GM18868 (cell line): ENCODE measurements at regions not wholly inside any gene's neighbourhood (a gene's known extent, or its start where the extent isn't known, plus 50 kb on each side); places are given as distances from the start of the nearest gene placed in this dataset.

Experiments
- ATAC-seq: cut with Tn5 transposase; IDR thresholded peaks from one replicate; pipeline ENCODE4 v1.9.1; 2021; ENCODE audit warnings: mild to moderate bottlenecking, moderate library complexity; ENCODE audit not compliant: unreplicated experiment

DNA sequence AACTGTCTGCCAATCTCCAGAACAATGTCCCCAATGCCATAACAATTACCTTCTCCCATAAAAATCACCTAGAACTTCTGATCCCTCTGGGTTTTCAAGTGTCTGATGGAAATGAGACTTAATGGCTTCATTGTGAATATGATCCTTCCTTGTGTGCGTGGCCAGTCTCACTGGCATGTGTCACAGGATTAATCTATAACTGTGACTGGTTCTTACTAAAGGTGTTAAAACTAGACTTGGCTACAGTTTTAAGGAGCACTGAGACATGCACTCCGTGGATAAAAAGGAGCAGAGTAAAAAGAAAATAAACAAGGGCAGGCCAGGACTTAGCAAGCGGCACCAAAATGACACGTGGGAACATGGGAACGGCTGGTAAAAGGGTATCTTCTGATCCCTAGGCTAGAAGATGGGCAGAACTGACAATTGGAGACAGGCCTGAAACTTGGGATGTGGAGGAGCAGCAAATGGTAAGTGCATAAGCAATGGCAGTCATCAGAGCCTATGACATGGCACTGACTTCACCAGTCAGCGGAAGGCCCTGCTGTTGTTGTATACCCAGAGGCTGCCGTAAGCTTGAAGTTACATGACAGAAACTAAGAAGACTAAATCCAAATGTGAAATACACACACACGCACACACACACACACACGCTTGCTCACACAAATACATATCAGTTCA lies 256.6 kb upstream of the NOCT start:
- ATAC-seq, result no peak

DNA sequence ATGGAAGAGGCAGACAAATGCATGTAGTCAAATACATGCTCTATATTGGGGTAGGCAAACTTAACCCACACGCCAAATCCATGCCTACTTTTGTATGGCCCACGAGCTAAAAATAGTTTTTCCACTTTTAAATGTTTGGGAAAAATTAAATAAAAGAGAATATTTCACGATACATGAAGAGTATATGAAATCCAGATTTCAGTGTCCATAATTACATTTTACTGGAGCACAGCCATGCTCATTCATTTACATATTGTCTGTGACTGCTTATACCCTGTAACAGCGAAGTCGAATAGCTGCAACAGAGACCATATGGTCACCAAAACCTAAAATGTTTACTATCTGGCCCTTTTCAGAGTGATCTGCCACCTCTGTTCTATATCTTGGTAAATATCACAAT lies 257.4 kb upstream of the NOCT start:
- no peak for ATAC-seq

DNA sequence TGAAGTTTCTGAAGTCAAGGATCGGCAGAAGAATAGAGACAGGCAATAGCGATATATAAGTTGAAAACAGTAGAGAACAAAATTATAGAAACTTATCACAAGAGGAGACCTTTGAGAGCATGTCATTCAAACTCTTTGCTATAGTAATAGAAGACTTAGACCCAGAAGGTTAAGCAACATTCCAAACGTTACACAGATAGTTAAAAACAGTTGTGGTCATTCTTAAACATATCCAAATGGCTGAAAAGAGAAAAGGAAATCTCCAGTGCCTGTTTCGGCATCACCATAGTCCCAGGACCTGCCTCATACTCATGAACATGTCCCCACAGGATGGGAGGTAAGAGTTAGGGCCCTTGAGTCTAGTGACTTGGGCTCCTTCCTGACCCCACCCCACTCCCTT lies 258.1 kb upstream of the NOCT start:
- no peak for ATAC-seq

DNA sequence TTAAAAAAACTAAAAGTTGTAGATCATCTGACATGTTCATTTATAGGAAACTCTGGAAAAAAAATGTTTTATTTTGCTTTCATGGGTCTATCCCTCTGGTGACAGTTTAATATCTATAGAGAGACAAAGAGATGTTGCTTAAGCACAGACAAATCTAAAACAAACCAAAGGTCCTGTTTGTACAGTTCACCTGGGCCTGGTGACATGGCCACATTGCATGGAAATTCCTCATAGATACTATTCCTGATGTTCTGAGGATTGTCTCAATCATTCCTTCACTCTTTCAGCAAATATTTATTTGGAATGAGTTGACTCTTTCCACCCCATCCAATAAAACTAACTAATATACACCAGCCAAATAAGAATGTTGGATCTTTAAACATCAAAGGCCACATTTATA lies 259.1 kb upstream of the NOCT start:
- no peak for ATAC-seq

GRCh38 chr4:138751309-138751708 lies 264.3 kb upstream of the NOCT start:
- no peak for ATAC-seq

DNA sequence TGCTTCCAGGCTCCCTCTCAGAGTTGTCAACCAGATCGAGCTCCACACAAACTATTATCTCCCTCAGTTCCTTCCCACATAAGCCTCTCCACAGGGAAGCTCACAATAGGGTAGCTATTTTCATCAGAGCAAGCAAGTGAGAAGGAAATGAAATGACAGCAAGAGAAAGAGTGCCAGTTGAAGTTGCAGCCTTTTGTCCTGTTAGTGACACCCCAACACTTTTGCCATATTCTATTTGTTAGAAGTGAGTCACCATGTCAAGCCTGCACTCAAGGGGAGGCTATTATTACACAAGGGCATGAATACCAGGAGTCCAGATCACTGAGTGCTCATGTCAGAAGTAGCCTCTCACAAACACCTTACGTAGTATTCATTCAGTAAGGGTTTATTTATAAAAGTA lies 266.3 kb upstream of the NOCT start:
- ATAC-seq, result no peak

DNA sequence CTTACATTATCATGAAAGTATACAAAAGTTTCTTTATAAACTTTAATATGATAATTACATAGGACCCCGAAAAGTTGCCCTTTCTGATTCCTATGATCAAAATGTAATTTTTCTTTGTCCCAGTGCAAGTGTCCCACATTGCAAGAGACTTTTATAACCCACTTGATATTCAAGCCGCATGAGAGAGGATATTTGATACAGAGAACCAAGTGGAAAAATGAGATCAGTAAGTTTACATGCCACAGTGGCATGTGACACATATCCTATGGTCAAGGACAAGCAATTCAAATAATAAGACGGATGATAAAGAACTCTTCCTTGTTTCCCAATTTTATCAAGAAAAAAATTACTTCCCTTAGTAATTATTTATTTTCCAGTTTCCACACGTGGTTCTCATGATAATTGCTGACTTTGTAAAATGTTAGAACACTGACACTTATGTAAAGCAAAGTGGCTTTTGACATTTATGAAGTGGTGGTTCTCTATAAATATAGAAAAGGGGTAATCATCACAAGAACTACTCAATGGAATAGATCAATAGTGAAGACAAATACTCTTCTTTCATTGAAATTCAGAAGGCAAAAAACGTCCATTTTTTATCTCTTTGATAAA lies 273.7 kb upstream of the NOCT start:
- ATAC-seq, result no peak

DNA sequence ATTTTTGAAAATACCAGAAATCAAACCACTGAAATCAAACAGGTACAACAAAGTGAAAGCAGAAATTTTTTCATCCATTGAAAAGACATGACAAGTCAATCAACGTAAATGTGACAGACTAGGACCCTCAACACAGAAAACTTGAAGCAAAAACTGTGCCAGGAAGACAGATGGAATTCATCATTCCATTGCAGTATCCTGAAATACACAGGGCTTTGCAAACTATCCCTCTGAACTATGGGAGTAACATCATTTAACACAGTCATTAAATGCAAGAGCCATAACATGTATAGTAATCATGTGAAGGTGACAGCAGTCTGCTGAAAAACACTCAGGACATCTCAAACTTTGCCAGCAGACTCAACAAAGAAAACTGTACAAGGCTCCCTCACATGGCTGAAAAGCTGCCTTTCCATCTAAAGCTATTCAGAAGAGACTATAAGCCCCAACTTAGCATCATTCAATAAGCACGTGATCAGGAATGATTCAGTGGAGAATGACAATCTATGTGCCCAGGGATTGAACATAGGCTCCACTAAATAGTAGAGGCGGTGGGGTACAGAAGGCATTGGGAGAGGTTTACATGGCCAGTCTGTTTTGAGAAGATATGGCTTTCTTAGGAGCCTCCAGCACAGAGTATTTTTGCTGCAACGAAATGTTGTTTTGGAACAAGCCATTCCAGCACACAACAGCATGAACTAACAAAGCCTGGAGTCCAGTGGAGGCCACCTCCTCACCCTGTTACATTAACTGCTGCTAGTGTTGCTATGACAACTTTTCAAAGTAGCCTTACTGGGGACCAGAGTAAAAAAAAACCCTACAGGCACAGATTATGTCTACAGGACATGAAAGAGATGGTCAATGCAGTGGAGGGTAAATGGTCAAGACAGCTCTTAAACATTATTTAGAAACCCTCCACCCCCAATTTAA lies 274.5 kb upstream of the NOCT start:
- ATAC-seq, result no peak

- ATAC-seq, result no peak
Observed at GRCh38 chr4:138736362-138736761, 279.2 kb upstream of the NOCT start.

DNA sequence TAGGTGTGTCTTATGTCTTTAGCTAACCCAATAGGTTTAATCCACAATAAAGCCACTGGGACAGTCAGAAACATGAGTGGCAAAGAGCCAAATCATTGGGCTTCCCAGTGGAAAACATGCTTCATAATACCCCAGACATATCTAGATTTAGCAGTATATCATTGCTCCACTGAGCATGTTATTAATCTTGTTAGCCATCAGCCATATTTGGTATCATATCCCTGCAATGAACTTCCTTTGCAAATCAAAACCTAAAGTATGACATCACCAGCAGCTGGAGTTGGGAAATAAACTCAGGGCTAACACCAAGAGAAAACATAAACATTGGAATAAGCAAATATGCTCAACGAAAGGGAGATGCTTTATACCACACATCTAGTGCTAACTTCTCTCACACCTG lies 280.8 kb upstream of the NOCT start:
- ATAC-seq, result no peak

DNA sequence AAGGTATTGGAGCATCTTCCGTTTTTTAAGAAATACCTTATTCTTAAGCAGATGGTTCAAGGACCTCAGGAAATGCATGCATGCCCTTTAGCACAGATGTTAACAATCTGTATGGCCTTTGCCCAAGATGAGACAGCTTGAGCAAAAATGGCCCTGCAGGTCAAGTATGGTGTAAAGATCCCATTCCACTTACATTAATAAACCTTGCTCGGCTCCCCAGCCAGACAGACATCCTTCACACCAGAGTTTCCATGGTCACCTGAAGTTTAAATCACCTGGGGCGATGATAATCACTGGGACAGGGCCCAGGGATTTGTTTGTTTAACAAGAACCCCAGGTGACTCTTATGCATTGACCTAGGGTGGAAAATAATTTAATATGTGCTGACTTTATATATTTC lies 287.0 kb upstream of the NOCT start:
- no peak for ATAC-seq

DNA sequence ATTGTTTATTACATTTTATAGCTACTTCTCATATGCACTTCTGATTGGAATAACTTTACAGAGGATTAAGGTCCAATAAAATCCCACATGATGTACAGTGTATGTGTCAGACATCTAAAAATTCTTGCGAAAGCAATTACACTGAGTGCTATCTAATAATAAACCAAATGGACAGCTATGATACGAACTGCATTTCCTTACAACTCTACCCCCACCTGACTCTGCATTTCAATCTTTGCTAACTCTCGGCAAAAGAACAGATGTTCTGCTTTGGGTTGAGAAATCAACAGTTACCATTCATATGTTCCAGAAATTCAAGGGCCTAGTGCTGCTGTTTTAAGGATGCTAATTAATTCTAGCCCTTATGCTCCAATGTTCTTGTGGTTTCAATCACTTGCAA lies 287.9 kb upstream of the NOCT start:
- ATAC-seq, result no peak

GRCh38 chr4:138724530-138724929 lies 291.1 kb upstream of the NOCT start:
- ATAC-seq, result no peak

DNA sequence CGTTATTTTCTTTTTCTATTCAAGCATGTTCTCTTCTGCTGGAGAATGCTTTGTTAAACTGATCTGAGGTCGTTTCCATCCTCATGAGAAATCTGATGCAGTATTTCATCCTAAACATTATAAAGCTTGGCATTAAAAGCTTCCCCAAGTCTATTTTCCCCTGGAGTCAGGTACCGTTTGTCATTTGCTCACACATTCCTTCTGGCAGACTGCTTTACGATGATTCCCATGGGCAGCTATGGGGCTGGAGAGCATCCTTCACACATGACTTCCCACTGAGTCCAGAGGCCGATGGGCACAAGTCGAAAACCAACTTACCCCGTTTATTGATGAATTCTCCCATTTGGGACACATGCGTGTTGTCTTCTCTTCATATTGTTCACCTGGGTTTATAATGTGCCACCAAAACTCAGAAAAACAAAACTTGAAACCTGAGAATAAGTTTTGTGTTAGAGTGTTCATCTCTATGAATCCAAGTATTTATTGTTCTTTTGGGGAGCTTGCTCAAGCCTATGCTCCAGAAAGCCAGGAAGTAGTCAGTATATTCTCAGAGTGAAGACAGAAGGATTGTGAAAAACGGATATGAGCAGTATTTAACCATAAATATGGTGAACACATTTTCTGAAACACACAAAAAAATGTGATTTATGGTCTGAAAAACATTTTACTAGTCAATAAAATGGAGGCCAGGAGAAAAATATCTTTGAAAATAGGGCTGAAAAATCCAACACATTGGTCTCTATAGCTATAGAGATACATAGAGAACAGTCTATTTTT lies 298.8 kb upstream of the NOCT start:
- no peak for ATAC-seq

- ATAC-seq, result no peak
Observed at GRCh38 chr4:138710297-138710696, 305.3 kb upstream of the NOCT start.

DNA sequence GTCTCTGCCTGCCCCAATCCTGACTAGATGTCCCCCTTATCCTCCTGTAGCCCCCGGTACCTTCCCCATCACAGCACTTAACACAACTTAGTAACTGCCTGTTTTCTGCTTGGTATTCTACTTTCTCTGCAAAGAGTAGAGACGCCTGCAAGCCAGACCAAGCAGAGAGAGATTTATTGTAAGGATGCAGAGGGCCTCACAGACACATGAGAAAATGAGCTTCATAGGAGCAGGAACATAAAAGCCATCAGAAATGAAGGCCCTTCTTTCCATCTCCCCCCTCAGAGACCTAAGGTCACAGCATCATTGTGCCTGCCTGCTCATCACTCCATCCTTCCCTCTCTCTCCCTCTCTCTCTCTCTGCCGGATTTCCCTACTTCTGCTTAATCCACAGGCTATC lies 305.7 kb upstream of the NOCT start:
- ATAC-seq, result no peak

- ATAC-seq, result no peak
Observed at GRCh38 chr4:138707746-138708677, 307.6 kb upstream of the NOCT start.

DNA sequence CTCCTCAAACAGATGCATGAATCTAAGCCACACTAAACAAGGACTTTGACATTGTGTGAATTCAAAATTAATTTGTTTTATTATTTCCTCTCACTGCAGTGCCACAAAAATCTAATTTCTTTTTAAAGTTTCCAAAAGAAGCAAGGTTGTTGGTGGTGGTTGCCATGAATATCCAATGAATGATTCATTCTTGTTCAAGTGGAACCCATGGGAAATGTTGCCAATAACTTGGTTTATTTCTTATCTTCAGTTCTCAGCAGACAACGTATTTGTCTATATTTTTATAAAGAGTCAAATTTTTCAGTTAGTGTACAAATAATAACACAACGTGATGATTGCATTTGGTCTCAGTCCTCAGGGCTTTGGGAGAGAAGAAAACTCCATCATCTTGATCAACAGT lies 309.4 kb upstream of the NOCT start:
- ATAC-seq, result no peak

DNA sequence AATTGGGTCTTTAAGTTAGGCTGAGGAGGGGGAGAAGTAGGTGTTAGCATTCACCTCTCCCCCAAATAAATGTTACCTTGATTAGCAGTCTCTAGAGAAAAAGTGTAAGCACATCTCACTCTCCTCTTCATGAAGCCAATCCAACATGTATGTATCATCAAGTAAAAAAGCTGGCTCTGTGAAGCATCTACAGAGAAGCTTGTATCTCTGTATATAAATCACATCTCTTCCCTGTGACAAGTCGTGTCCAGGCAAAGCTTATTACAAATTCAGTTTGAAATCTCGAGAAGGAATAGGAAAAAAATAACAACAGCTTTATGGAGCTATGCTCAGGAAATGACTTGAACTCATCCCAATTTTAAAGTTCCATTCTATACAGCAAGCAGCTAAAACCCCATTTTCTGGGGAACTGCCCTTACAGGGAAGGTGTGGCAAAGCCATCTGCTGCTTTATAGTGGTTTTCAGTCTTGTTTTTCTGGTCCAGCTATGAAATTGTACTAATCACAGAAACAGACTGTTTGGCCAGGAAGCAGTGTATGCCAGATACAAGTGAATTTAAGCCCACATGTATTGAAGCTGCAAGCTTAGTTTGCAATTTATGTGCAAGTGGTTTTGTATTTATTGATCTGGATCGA lies 313.3 kb upstream of the NOCT start:
- no peak for ATAC-seq

DNA sequence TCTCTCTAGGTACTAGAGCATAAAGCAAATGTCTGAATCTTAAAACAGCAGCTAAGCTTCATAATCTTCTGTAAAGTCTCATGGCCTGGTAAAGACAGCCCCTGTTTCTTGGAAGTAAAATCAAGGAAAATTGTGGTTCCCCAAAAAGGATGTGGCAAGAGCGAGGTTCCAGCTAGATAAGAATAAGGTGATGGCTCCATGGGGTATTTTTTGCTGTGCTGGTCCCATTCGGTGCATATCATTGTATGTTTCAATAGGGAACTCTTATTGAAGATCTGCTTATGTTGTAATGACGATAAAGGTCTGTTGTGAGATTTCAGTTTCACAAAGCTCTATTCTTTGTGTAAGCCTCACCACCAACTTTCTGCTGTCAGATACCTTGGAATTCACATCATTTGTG lies 316.9 kb upstream of the NOCT start:
- ATAC-seq, result no peak
